Esophagus muscularis mucosa (tissue), 3 donors: ENCODE measurements at regions not wholly inside any gene's neighbourhood (a gene's known extent, or its start where the extent isn't known, plus 50 kb on each side); places are given as distances from the start of the nearest gene placed in this dataset.

ENCODE experiments used
- CTCF ChIP-seq, 3 experiments: fragments of 200-600 bp in 2 of 3; fragments of 450-650 bp in 1 of 3; sonication (generic) in 2 of 3; IDR thresholded peaks; one replicate each; pipeline ENCODE4 v1.5.1; 2017 to 2019; ENCODE audit warnings: antibody characterized with exemption in 3 of 3, mild to moderate bottlenecking in 2 of 3, moderate library complexity in 1 of 3
- POLR2A ChIP-seq: fragments of 450-650 bp; IDR thresholded peaks from one replicate; pipeline ENCODE4 v1.6.1; 2017; ENCODE audit warnings: antibody characterized with exemption, moderate library complexity, mild to moderate bottlenecking, low read depth

- no peak for TF ChIP-seq POLR2A
- no peak for TF ChIP-seq CTCF (IDR thresholded peaks at IDR 0.05)
These were observed 694.4 kb upstream of the NR2F2 start for GRCh38 chr15:95636107-95636506.
